BJ (cell line): ENCODE measurements at regions not wholly inside any gene's neighbourhood (a gene's known extent, or its start where the extent isn't known, plus 50 kb on each side); places are given as distances from the start of the nearest gene placed in this dataset.
"Not testable (repeated sequence)": the region's sequence is repeated elsewhere in the genome, so short reads cannot be mapped to it uniquely, and the experiment has no call there.

ENCODE experiments used
- CTCF ChIA-PET: fragments of 350-600 bp; formaldehyde crosslinking; extraction: SDS; loops from one replicate; lab custom pipeline; 2021; ENCODE audit warnings: antibody characterized with exemption, inconsistent platforms; lab: Yijun Ruan, JAX
- POLR2A ChIA-PET: fragments of 300-600 bp; sonication (Branson Sonifier 250); formaldehyde crosslinking; extraction: SDS; loops from one replicate; lab custom pipeline; 2021; ENCODE audit warnings: antibody characterized with exemption; lab: Charles Lee
- DNase-seq: peaks from one replicate; pipeline ENCODE4 v3.0.0-alpha.2; 2011; ENCODE audit warnings: low read depth
- H3K27me3 ChIP-seq: 2 replicates; pipeline ENCODE4 v1.6.0; 2011; ENCODE audit warnings: low read length; ENCODE audit not compliant: control insufficient read depth, insufficient read depth
- H3K36me3 ChIP-seq: 2 replicates; pipeline ENCODE4 v1.5.1; 2011; ENCODE audit warnings: low read length; ENCODE audit not compliant: control insufficient read depth, insufficient read depth
- H3K4me3 ChIP-seq: 2 replicates; pipeline ENCODE4 v1.5.1; 2011; ENCODE audit warnings: low read depth, mild to moderate bottlenecking, control low read depth, low read length
- CTCF ChIP-seq: IDR thresholded peaks from 2 replicates; pipeline ENCODE4 v1.5.1; 2011; ENCODE audit warnings: low read depth, mild to moderate bottlenecking, control low read depth, inconsistent platforms, low read length, moderate library complexity; ENCODE audit not compliant: insufficient read depth

- ChIA-PET CTCF (no interaction called here), POLR2A (no interaction called here)
- DNase-seq, result no peak
- Histone ChIP-seq H3K4me3 (no peak overlapping the region), H3K36me3 (no peaks in the 10 kb centered on the region), H3K27me3 (no peaks in the 10 kb centered on the region)
- TF ChIP-seq CTCF, result no peak
Measured at GRCh38 chr1:173304529-173305227, 97.5 kb upstream of the TNFSF4 start.

- POLR2A ChIA-PET, result no interaction called here
- CTCF ChIA-PET, result no interaction called here
- Histone ChIP-seq H3K27me3 (no peaks in the 10 kb centered on the region), H3K4me3 (no peak overlapping the region), H3K36me3 (no peaks in the 10 kb centered on the region)
- no peak for TF ChIP-seq CTCF
- DNase-seq, result no peak
Measured at GRCh38 chr1:173307845-173308244, 100.7 kb upstream of the TNFSF4 start.

GRCh38 chr1:173314656-173315055, 107.5 kb upstream of the TNFSF4 start:
- DNase-seq, result no peak
- no peak overlapping the region for H3K4me3 ChIP-seq
- no peaks in the 10 kb centered on the region for H3K27me3 ChIP-seq
- CTCF ChIA-PET, result interaction anchor here (1.2 kb wide), 1 partner anchor 17 kb away, joined by 3 read pairs; no protein-coding TSS in a partner anchor
- no peak for TF ChIP-seq CTCF
- no peaks in the 10 kb centered on the region for H3K36me3 ChIP-seq
- POLR2A ChIA-PET, result no interaction called here

DNA sequence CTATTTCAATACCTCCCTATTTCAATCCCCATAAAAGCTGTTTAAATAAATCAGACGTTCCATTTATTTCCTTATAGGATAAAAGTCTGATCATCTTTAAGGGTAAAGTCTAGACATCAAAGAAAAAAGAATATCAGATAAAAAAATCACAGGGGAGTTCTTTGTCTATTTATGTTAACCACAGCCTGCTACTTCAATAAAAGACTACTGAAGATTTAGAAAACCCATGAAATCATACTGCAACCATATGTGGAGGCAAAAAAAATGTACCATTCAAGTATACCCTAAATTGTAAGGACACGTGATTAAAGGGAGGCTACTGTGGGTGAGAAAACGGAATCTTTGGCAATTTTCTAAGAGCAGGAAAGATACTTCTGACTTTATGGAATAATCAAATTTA, 108.2 kb upstream of the TNFSF4 start:
- no peak for DNase-seq
- POLR2A ChIA-PET, result no interaction called here
- no peak overlapping the region for H3K4me3 ChIP-seq
- no peak for TF ChIP-seq CTCF
- H3K36me3 ChIP-seq, result no peaks in the 10 kb centered on the region
- H3K27me3 ChIP-seq, result no peaks in the 10 kb centered on the region
- CTCF ChIA-PET, result no interaction called here

DNA sequence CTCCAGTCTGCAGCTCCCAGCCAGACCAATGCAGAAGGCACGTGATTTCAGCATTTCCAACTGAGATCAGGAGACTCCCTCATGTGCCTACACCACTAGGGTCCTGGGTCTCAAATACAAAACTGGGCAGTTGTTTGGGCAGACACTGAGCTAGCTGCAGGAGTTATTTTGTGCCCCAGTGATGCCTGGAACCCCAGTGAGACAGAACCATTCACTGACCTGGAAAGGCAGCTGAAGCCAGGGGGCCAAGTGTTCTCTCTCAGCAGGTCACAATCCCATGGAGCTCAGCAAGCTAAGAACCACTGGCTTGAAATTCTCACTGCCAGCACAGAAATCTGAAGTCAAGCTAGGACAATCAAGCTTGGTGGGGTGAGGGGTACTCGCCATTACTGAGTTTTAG, 111.7 kb upstream of the TNFSF4 start:
- Histone ChIP-seq H3K4me3 (no peak overlapping the region), H3K36me3 (no peaks in the 10 kb centered on the region), H3K27me3 (no peaks in the 10 kb centered on the region)
- DNase-seq, result no peak
- no peak for TF ChIP-seq CTCF
- POLR2A ChIA-PET, result no interaction called here
- CTCF ChIA-PET, result interaction anchor here (0.6 kb wide), 1 partner anchor 1048 kb away, joined by 5 read pairs; no protein-coding TSS in a partner anchor

- H3K27me3 ChIP-seq, DNase-seq, H3K4me3 ChIP-seq, H3K36me3 ChIP-seq, POLR2A ChIA-PET, CTCF ChIA-PET: not testable (repeated sequence)
Measured at GRCh38 chr1:173324352-173324751, 117.2 kb upstream of the TNFSF4 start.

DNA sequence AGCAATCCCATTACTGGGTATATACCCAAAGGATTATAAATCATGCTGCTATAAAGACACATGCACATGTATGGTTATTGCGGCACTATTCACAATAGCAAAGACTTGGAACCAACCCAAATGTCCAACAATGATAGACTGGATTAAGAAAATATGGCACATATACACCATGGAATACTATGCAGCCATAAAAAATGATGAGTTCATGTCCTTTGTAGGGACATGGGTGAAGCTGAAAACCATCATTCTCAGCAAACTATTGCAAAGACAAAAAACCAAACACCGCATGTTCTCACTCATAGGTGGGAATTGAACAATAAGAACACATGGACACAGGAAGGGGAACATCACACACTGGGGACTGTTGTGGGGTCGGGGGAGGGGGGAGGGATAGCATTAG, 120.9 kb upstream of the TNFSF4 start:
- POLR2A ChIA-PET, H3K27me3 ChIP-seq, H3K4me3 ChIP-seq, CTCF ChIA-PET, DNase-seq, H3K36me3 ChIP-seq: not testable (repeated sequence)
